ENCODE measurements at regions not wholly inside any gene's neighbourhood (a gene's known extent, or its start where the extent isn't known, plus 50 kb on each side); places are given as distances from the start of the nearest gene placed in this dataset.

- H3K9me3 ChIP-seq (ENCODE audit: control insufficient read depth, low read length), result peaks cover 11% of the 10 kb centered on the region
- H3K9ac ChIP-seq (ENCODE audit: low read length), result no peak overlapping the region
- H3K36me3 ChIP-seq (ENCODE audit: control insufficient read depth, insufficient read depth, low read length, severe bottlenecking), result no peaks in the 10 kb centered on the region
- H3K4me1 ChIP-seq (ENCODE audit: control insufficient read depth, insufficient read depth, low read length), result no peaks in the 10 kb centered on the region
- no peak for DNase-seq (ENCODE audit: low read depth)
- H3K4me3 ChIP-seq (ENCODE audit: low read length), result no peak overlapping the region
- H3K27me3 ChIP-seq (replicated peaks; ENCODE audit: control insufficient read depth, insufficient read depth, low read length), result peaks cover 44% of the 10 kb centered on the region
These were observed 77.2 kb downstream of the PDGFA start for GRCh38 chr7:442457-442856.

- no peaks in the 10 kb centered on the region for H3K4me1 ChIP-seq (ENCODE audit: control insufficient read depth, insufficient read depth, low read length)
- peaks cover 11% of the 10 kb centered on the region for H3K9me3 ChIP-seq (ENCODE audit: control insufficient read depth, low read length)
- H3K27me3 ChIP-seq (replicated peaks; ENCODE audit: control insufficient read depth, insufficient read depth, low read length), result peaks cover 41% of the 10 kb centered on the region
- H3K36me3 ChIP-seq (ENCODE audit: control insufficient read depth, insufficient read depth, low read length, severe bottlenecking), result no peaks in the 10 kb centered on the region
- H3K4me3 ChIP-seq (ENCODE audit: low read length), result no peak overlapping the region
- no peak for DNase-seq (ENCODE audit: low read depth)
- no peak overlapping the region for H3K9ac ChIP-seq (ENCODE audit: low read length)
These were observed 76.3 kb downstream of the PDGFA start for GRCh38 chr7:443279-443833.

GRCh38 chr7:444606-445005 is 75.0 kb downstream of the PDGFA start:
- no peak overlapping the region for H3K4me3 ChIP-seq (ENCODE audit: low read length)
- H3K9ac ChIP-seq (ENCODE audit: low read length), result no peak overlapping the region
- H3K36me3 ChIP-seq (ENCODE audit: control insufficient read depth, insufficient read depth, low read length, severe bottlenecking), result no peaks in the 10 kb centered on the region
- peaks cover 36% of the 10 kb centered on the region for H3K27me3 ChIP-seq (replicated peaks; ENCODE audit: control insufficient read depth, insufficient read depth, low read length)
- peaks cover 11% of the 10 kb centered on the region for H3K9me3 ChIP-seq (ENCODE audit: control insufficient read depth, low read length)
- DNase-seq (ENCODE audit: low read depth), result no peak
- H3K4me1 ChIP-seq (ENCODE audit: control insufficient read depth, insufficient read depth, low read length), result no peaks in the 10 kb centered on the region

- peaks cover 11% of the 10 kb centered on the region for H3K9me3 ChIP-seq (ENCODE audit: control insufficient read depth, low read length)
- no peaks in the 10 kb centered on the region for H3K36me3 ChIP-seq (ENCODE audit: control insufficient read depth, insufficient read depth, low read length, severe bottlenecking)
- H3K4me3 ChIP-seq (ENCODE audit: low read length), result no peak overlapping the region
- H3K4me1 ChIP-seq (ENCODE audit: control insufficient read depth, insufficient read depth, low read length), result no peaks in the 10 kb centered on the region
- H3K27me3 ChIP-seq (replicated peaks; ENCODE audit: control insufficient read depth, insufficient read depth, low read length), result peaks cover 36% of the 10 kb centered on the region
- DNase-seq (ENCODE audit: low read depth), result no peak
- no peak overlapping the region for H3K9ac ChIP-seq (ENCODE audit: low read length)
These were observed 74.6 kb downstream of the PDGFA start for GRCh38 chr7:445020-445419.

GRCh38 chr7:445563-446288 is 73.9 kb downstream of the PDGFA start:
- H3K27me3 ChIP-seq (replicated peaks; ENCODE audit: control insufficient read depth, insufficient read depth, low read length), result peaks cover 38% of the 10 kb centered on the region
- no peak for DNase-seq (ENCODE audit: low read depth)
- no peaks in the 10 kb centered on the region for H3K36me3 ChIP-seq (ENCODE audit: control insufficient read depth, insufficient read depth, low read length, severe bottlenecking)
- H3K4me3 ChIP-seq (ENCODE audit: low read length), result no peak overlapping the region
- no peak overlapping the region for H3K9ac ChIP-seq (ENCODE audit: low read length)
- no peaks in the 10 kb centered on the region for H3K4me1 ChIP-seq (ENCODE audit: control insufficient read depth, insufficient read depth, low read length)
- H3K9me3 ChIP-seq (ENCODE audit: control insufficient read depth, low read length), result peaks cover 11% of the 10 kb centered on the region

- Histone ChIP-seq H3K4me3 (ENCODE audit: low read length) (no peak overlapping the region), H3K36me3 (ENCODE audit: control insufficient read depth, insufficient read depth, low read length, severe bottlenecking) (no peaks in the 10 kb centered on the region), H3K9me3 (ENCODE audit: control insufficient read depth, low read length) (peaks cover 11% of the 10 kb centered on the region), H3K4me1 (ENCODE audit: control insufficient read depth, insufficient read depth, low read length) (no peaks in the 10 kb centered on the region), H3K27me3 (replicated peaks; ENCODE audit: control insufficient read depth, insufficient read depth, low read length) (peaks cover 39% of the 10 kb centered on the region), H3K9ac (ENCODE audit: low read length) (no peak overlapping the region)
- no peak for DNase-seq (ENCODE audit: low read depth)
These were observed 73.2 kb downstream of the PDGFA start for GRCh38 chr7:446289-446935.
